ENCODE measurements at regions not wholly inside any gene's neighbourhood (a gene's known extent, or its start where the extent isn't known, plus 50 kb on each side); places are given as distances from the start of the nearest gene placed in this dataset.

- CTCF ChIA-PET = interaction anchor here (0.6 kb wide), 1 partner anchor 11 kb away, joined by 4 read pairs; no protein-coding TSS in a partner anchor
- Histone ChIP-seq H3K4me3 (ENCODE audit: control extremely low read depth in 1 of 5, extremely low read depth in 1 of 5, insufficient read depth in 1 of 5, low read depth in 2 of 5, low read length in 4 of 5) (no peak overlapping the region), H3K9ac (ENCODE audit: low read length) (no peak overlapping the region), H3K4me2 (replicated peaks; ENCODE audit: low read depth, low read length, poor library complexity, severe bottlenecking) (no peak overlapping the region), H2AFZ (ENCODE audit: insufficient read depth, low read depth, low read length, poor library complexity, severe bottlenecking) (no peak overlapping the region), H3K36me3 (replicated peaks in 1 of 2; ENCODE audit: control extremely low read depth in 1 of 2, control insufficient read depth in 1 of 2, extremely low read depth in 1 of 2, insufficient read depth in 2 of 2, low read length in 1 of 2) (peaks cover 4 to 15% of the 10 kb centered on the region in 2 experiments), H3K27ac (ENCODE audit: low read length in 2 of 2) (no peak overlapping the region), H3K27me3 (replicated peaks in 1 of 4; ENCODE audit: control extremely low read depth in 1 of 4, control insufficient read depth in 3 of 4, insufficient read depth in 4 of 4, low read length in 3 of 4) (no peaks in the 10 kb centered on the region), H3K9me3 (ENCODE audit: control extremely low read depth in 1 of 3, control insufficient read depth in 2 of 3, insufficient read depth in 1 of 3, low read length in 2 of 3) (no peaks in the 10 kb centered on the region), H3K79me2 (ENCODE audit: control insufficient read depth, insufficient read depth, low read length) (peaks cover 99% of the 10 kb centered on the region), H4K20me1 (ENCODE audit: control insufficient read depth, insufficient read depth, low read length, poor library complexity, severe bottlenecking) (peaks cover 99% of the 10 kb centered on the region), H3K4me1 (ENCODE audit: control insufficient read depth in 2 of 2, insufficient read depth in 2 of 2, low read length in 2 of 2) (peaks cover 20 to 27% of the 10 kb centered on the region in 2 donors)
- Mint-ChIP-seq H3K4me1 (peaks cover 64% of the 10 kb centered on the region), H3K27ac (no peak overlapping the region), H3K9me3 (ENCODE audit: insufficient read depth) (no peaks in the 10 kb centered on the region), H3K4me3 (no peak overlapping the region), H3K27me3 (no peaks in the 10 kb centered on the region)
- intact Hi-C loops (cut with micrococcal nuclease) = no loop called here
- DNase-seq = no peak
- no peak for TF ChIP-seq CTCF (IDR thresholded peaks at IDR 0.05)
- TF ChIP-seq EZH2 (IDR thresholded peaks at IDR 0.05; ENCODE audit: borderline replicate concordance, insufficient read depth, low read depth, low read length, poor library complexity, severe bottlenecking) = no peak
- no peak for ATAC-seq (ENCODE audit: low read depth)
- POLR2A ChIA-PET = no interaction called here
- WGBS (ENCODE audit: insufficient coverage) = no CpG with 5 or more reads among the region's 1 CpG
Measured at GRCh38 chr6:144361016-144361415, 75.9 kb downstream of the UTRN start.

GRCh38 chr6:144362042-144363018, 77.2 kb downstream of the UTRN start:
- Mint-ChIP-seq H3K27me3 (no peaks in the 10 kb centered on the region), H3K4me1 (peaks cover 61% of the 10 kb centered on the region), H3K4me3 (no peak overlapping the region), H3K27ac (no peak overlapping the region), H3K9me3 (ENCODE audit: insufficient read depth) (no peaks in the 10 kb centered on the region)
- ChIA-PET CTCF (interaction anchor here (1.6 kb wide), 1 partner anchor 257 kb away, joined by 4 read pairs; no protein-coding TSS in a partner anchor), POLR2A (interaction anchor here (1.1 kb wide), 1 partner anchor 17 kb away, joined by 3 read pairs; no protein-coding TSS in a partner anchor)
- ATAC-seq (ENCODE audit: low read depth) (no peak), DNase-seq (no peak)
- Histone ChIP-seq H3K4me2 (replicated peaks; ENCODE audit: low read depth, low read length, poor library complexity, severe bottlenecking) (no peak overlapping the region), H3K4me3 (ENCODE audit: control extremely low read depth in 1 of 5, extremely low read depth in 1 of 5, insufficient read depth in 1 of 5, low read depth in 2 of 5, low read length in 4 of 5) (no peak overlapping the region), H3K9me3 (ENCODE audit: control extremely low read depth in 1 of 3, control insufficient read depth in 2 of 3, insufficient read depth in 1 of 3, low read length in 2 of 3) (no peaks in the 10 kb centered on the region), H3K36me3 (replicated peaks in 1 of 2; ENCODE audit: control extremely low read depth in 1 of 2, control insufficient read depth in 1 of 2, extremely low read depth in 1 of 2, insufficient read depth in 2 of 2, low read length in 1 of 2) (peaks cover 4 to 21% of the 10 kb centered on the region in 2 experiments), H3K4me1 (ENCODE audit: control insufficient read depth in 2 of 2, insufficient read depth in 2 of 2, low read length in 2 of 2) (peaks cover 20 to 27% of the 10 kb centered on the region in 2 donors), H2AFZ (ENCODE audit: insufficient read depth, low read depth, low read length, poor library complexity, severe bottlenecking) (no peak overlapping the region), H4K20me1 (ENCODE audit: control insufficient read depth, insufficient read depth, low read length, poor library complexity, severe bottlenecking) (peaks cover 96% of the 10 kb centered on the region), H3K79me2 (ENCODE audit: control insufficient read depth, insufficient read depth, low read length) (peaks cover 98% of the 10 kb centered on the region), H3K9ac (ENCODE audit: low read length) (no peak overlapping the region), H3K27me3 (replicated peaks in 1 of 4; ENCODE audit: control extremely low read depth in 1 of 4, control insufficient read depth in 3 of 4, insufficient read depth in 4 of 4, low read length in 3 of 4) (no peaks in the 10 kb centered on the region), H3K27ac (ENCODE audit: low read length in 2 of 2) (no peak overlapping the region)
- 97% methylated on average over 3 of the region's 5 CpGs for WGBS (ENCODE audit: insufficient coverage)
- no peak for TF ChIP-seq EZH2 (IDR thresholded peaks at IDR 0.05; ENCODE audit: borderline replicate concordance, insufficient read depth, low read depth, low read length, poor library complexity, severe bottlenecking)
- no peak for TF ChIP-seq CTCF (IDR thresholded peaks at IDR 0.05)
- intact Hi-C loops (cut with micrococcal nuclease) = no loop called here
